ENCODE measurements at regions not wholly inside any gene's neighbourhood (a gene's known extent, or its start where the extent isn't known, plus 50 kb on each side); places are given as distances from the start of the nearest gene placed in this dataset.

DNA sequence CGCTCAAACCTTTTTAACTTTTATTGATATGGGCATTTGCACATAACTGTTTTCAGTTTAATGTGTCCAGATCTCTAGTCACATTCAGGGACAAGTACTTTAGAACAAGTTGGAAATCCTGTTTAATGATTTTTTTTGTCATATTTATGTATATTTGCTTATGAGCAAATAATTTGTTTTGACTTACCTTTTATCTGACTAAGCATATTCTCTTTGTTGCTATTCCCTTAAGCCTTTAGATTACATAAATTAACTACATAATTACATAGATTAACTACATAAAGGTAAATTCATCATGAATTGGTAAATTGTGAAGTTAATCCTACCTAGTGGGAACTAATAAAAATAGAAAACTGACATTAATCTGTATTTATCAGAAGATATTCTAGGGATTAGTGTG is 523.5 kb upstream of the MAN1A1 start:
- TF ChIP-seq, protein P1, sequence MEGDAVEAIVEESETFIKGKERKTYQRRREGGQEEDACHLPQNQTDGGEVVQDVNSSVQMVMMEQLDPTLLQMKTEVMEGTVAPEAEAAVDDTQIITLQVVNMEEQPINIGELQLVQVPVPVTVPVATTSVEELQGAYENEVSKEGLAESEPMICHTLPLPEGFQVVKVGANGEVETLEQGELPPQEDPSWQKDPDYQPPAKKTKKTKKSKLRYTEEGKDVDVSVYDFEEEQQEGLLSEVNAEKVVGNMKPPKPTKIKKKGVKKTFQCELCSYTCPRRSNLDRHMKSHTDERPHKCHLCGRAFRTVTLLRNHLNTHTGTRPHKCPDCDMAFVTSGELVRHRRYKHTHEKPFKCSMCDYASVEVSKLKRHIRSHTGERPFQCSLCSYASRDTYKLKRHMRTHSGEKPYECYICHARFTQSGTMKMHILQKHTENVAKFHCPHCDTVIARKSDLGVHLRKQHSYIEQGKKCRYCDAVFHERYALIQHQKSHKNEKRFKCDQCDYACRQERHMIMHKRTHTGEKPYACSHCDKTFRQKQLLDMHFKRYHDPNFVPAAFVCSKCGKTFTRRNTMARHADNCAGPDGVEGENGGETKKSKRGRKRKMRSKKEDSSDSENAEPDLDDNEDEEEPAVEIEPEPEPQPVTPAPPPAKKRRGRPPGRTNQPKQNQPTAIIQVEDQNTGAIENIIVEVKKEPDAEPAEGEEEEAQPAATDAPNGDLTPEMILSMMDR (IDR thresholded peaks at IDR 0.05; ENCODE audit: poor library complexity, severe bottlenecking) = no peak
- TF ChIP-seq POLR2AphosphoS5 (IDR thresholded peaks at IDR 0.05) (no peak), EZH2 (IDR thresholded peaks at IDR 0.05; ENCODE audit: borderline replicate concordance, insufficient read depth, low read length, poor library complexity, severe bottlenecking) (no peak), MXI1 (conservative IDR thresholded peaks at IDR 0.05; ENCODE audit: poor library complexity, severe bottlenecking) (no peak), SMC3 (conservative IDR thresholded peaks at IDR 0.05; ENCODE audit: poor library complexity) (no peak), TAF1 (IDR thresholded peaks at IDR 0.05; ENCODE audit: low read depth) (no peak)

All from neural cell (in vitro differentiated cells).